Hindlimb muscle (tissue), 1 donor: ENCODE measurements at regions not wholly inside any gene's neighbourhood (a gene's known extent, or its start where the extent isn't known, plus 50 kb on each side); places are given as distances from the start of the nearest gene placed in this dataset.
"Not testable (repeated sequence)": the region's sequence is repeated elsewhere in the genome, so short reads cannot be mapped to it uniquely, and the experiment has no call there.

Experiments used
- DNase-seq: peaks from one replicate; pipeline ENCODE4 v3.0.0-alpha.2; 2013

DNA sequence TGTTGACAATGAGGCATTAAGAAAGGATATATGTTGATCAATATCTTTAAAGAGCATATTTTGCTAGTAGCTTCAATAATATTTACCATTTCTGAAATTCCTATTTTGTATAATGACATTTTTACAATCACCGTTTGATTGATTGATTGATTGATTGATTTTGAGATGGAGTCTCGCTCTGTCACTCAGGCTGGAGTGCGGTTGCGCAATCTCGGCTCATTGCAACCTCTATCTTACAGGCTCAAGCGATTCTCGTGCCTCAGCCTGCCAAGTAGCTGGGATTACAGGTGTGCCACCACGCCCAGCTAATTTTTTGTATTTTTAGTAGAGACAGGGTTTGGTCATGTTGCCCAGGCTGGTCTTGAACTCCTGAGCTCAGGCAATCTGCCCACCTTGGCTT is 150.9 kb upstream of the TEX13D start:
- DNase-seq, result not testable (repeated sequence)

DNA sequence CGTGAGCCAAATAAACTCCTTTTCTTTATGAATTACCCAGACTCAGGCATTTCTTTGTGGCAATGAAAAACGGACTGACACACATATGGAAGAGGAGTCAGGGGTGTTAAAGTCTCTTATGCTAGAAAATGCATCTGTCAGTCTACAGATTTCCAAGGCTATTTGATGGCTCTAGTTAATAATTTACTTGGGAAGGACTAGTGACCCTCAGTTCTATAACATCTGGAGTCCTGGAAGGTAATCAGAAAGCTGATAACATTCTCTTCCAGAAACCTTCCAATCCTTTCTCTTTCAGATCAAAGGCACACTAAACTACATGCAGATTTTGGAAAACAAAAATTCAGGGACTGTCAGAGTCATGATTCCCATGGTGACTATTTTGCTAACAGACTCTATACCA is 142.0 kb upstream of the TEX13D start:
- DNase-seq, result no peak

DNA sequence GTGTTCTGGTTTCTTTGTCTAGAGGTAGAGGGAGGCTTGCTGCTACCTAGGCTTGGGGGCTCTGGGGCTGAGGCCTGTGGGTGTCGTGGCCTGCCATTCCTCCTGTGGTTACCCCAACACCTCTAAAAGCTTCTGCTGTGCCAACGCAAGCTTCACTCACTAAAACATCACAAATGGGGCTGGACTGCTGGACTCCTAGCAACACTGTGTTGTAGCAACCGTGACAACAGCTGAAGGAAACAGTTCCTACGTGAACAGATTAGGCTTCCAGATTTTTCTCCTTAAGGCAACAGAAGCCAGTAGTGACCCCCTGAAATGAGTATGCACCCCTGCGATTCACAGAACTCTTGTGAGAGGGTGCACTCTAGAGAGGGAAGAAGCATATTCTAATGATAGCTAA is 138.3 kb upstream of the TEX13D start:
- peak; percentile 56 for DNase-seq

GRCh38 chrX:124194901-124195300 is 137.6 kb upstream of the TEX13D start:
- DNase-seq, result no peak

- DNase-seq, result no peak
Observed at GRCh38 chrX:124203311-124203710, 129.1 kb upstream of the TEX13D start.

- DNase-seq, result no peak
Observed at GRCh38 chrX:124208660-124209059, 123.8 kb upstream of the TEX13D start.

DNA sequence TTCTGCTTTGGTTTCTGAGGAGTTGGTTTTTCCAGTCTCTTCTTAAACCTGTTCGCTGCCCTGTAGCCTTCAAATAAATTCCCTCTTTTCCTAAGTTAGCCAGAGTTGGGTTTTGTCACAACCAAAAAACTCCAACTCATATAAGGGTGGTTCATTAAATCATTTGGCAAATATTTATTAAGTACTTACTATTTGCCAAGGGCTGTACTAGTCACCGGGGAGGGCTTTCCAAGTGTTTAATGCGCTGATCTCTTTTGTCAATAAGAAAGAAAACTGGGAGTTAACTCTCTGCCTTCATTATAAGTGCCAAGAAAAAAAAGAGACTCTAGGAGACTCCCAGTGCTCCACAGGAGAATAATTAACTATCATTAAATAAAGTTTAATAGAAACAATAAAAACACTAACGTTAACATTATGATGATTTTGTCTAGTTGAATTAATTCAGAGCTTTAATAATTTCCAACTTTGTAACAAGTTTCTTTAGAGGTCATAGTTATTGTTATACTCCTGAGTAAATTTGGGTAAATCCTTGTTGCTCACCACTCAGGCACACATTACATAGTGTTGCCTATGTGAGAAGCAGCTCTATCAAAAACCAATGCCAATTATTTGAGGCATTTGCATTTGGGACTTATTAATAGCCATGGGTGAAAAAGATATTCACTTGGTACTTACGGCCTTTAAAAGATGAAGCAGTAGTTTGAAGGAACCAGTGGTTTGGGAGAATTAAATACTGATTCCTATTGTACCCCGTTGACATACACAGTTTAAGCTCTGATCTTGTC is 122.5 kb upstream of the TEX13D start:
- DNase-seq, result no peak

DNA sequence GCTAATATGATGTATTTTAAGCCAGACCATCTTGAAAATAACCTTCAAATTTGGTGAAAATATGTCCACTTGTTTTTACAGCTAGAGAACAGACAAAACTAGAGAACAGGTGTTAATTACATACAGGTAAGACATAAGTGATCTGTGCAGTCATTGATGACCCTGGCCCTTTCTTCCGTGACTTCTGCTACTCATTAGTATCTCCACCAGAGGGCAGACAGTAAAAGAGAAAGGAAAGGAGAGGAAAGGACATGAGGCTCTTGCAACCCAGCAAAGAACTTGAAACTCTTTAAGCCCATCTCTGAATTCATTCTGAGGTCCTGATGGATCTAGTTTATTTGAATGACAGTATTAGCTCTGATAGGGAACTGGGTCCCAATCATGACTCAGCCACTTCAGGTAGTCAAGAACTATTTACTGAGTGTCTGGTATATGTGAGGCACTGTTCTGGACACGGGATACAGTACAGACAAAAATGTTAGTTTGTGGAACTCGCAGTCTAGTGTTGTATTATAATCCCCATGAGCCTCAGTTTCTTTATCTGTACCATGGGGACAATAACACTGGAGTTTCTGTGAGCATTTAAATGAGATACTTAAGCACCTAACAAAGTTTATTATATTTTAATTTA is 121.0 kb upstream of the TEX13D start:
- no peak for DNase-seq

GRCh38 chrX:124212622-124213021 is 119.8 kb upstream of the TEX13D start:
- no peak for DNase-seq

DNA sequence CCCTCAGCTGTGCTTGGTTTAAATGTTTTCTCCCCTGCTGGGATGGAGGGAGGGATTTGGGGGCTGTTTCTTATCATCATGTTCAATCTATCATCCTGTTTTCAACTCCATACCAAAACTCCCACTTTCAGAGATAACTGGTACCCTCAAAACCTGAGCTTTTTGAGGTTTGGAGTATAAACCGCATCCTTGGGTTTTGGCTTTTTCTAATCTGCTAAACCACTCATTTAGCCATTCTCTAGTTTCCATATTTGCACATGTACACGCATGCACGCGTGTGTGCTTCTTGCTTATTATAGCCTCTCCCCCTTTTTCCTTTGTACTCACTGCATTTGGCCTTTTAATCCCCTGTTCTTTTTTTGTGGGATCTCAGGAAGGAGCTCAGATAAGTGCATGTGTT is 116.7 kb upstream of the TEX13D start:
- DNase-seq, result no peak

- no peak for DNase-seq
Observed at GRCh38 chrX:124216396-124217115, 115.9 kb upstream of the TEX13D start.

DNA sequence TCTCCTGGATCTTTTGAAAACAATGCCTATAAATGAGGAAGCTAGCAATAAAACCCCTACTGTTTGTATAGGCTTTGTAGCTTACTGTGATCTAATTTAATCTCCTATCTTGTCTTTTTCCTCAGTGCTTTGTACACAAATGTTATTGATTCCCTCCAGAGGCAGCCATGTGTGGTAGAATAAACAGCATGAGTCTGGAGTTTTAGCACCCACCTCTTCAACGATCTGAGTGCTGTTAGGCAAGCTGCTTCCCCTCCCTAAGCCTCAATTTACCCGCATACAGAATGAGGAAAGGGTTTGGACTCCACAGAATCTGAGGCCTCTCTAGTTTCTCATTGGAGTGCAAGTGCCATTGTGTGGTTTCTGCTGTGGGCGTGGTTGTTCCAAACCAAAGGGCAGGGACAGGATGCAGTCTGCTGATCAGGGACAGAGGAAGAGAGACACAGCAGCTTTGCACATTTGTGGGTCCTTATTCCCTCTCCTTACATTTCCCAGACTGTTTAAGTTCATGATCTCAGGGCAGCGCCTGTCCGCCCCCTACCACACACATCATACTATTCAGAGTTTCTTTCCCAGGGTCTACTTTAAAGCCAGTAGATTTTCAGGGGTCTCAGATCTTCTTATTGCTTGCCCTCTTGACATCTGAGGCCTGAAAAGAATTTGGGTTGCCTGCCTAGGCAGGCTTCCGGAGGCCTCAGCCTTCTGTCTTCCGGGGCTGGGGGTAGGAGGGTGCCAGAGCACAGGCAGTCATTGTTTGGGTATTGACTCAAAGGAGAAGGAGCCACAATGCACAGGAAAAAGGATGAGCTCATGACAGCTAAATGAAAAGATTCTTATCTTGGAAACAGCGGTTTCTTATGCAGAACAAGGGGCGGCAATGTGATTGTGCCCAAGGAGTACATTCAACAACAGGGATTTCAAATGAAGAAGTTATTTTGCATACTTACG is 114.9 kb upstream of the TEX13D start:
- DNase-seq, result no peak

- no peak for DNase-seq
Observed at GRCh38 chrX:124223524-124223923, 108.9 kb upstream of the TEX13D start.

GRCh38 chrX:124224528-124224927 is 107.9 kb upstream of the TEX13D start:
- DNase-seq, result no peak

DNA sequence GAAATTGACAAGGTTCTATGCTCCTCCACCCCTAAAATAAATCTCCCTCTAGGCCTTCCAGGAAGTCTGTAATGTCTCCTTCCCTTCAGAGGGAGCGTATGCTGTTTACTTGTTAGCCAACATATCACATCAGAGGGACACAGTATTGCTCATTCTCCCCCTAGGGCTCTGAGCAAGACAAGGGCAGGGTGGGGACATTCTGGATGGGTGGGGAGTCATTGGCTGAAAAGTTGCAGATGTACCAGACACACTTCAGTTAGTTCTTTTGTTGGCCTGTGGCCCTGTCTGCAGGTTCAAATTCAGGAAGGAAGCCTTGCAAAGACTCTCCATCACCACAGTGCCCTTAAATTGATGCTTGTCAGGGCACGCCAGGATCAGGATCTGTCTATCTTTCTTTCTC is 106.3 kb upstream of the TEX13D start:
- DNase-seq, result no peak

GRCh38 chrX:124228849-124229248 is 103.6 kb upstream of the TEX13D start:
- DNase-seq, result no peak

DNA sequence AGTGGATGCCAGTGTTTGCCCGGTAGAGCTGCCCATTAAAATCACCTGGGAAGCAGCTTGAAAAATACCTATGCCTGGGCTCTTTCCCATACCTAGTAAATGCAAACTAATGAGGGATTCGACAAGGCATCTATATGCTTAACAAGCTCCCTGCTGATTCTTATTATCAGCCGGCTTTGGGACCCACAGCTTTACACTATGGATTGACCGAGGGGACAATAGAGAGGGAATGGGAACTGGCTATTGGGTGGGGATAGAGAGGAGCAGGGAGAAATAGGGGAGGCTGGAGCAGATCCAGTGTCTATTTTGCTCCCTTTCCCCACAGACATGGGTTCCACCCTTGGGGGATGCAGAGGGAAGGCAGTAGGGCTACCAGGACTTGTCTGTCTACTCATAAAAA is 103.1 kb upstream of the TEX13D start:
- no peak for DNase-seq

GRCh38 chrX:124230655-124231450 is 101.6 kb upstream of the TEX13D start:
- no peak for DNase-seq

- DNase-seq, result no peak
Observed at GRCh38 chrX:124231451-124231759, 101.1 kb upstream of the TEX13D start.

- no peak for DNase-seq
Observed at GRCh38 chrX:124232523-124233201, 99.8 kb upstream of the TEX13D start.

GRCh38 chrX:124234348-124234747 is 98.1 kb upstream of the TEX13D start:
- no peak for DNase-seq
